Gastrocnemius medialis (tissue), 4 donors: ENCODE measurements at regions not wholly inside any gene's neighbourhood (a gene's known extent, or its start where the extent isn't known, plus 50 kb on each side); places are given as distances from the start of the nearest gene placed in this dataset.
"Not testable (repeated sequence)": the region's sequence is repeated elsewhere in the genome, so short reads cannot be mapped to it uniquely, and the experiment has no call there.

Source experiments
- CTCF ChIP-seq, 5 experiments: fragments of 450-650 bp in 3 of 5; fragments of 200-600 bp in 2 of 5; sonication (generic) in 2 of 5; IDR thresholded peaks in 4 of 5; conservative IDR thresholded peaks in 1 of 5; 1 replicate in 4 of 5; 2 replicates in 1 of 5; pipeline ENCODE4 v1.5.1; 2016 to 2019; ENCODE audit warnings: antibody characterized with exemption in 5 of 5, mild to moderate bottlenecking in 3 of 5, moderate library complexity in 3 of 5
- POLR2A ChIP-seq, 2 donors: fragments of 450-650 bp; IDR thresholded peaks; one replicate each; pipeline ENCODE4 v1.6.1; 2017; ENCODE audit warnings: antibody characterized with exemption in 2 of 2, mild to moderate bottlenecking in 2 of 2, moderate library complexity in 2 of 2

DNA sequence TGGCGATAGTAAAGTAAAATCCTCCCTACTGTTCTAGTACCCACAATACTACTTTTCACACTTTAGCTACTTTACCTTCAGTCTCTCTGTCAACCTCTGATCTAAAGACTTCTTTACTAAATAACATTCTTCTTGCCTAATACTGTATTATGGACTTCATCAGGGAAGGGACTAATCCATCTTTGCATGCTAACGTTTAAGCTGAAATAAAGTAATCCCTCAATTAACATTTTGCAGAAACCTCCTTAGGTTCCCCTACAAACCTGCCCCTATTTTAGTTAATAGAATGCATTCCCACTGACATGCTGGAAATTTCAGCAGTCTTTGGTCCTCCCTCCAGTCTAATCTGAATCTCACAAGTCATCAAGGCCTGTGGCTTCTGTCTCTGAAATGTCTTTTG, 99.1 kb upstream of the NBPF8 start:
- not testable (repeated sequence) for TF ChIP-seq CTCF (IDR thresholded peaks at IDR 0.05 in 4 of 5, conservative IDR thresholded peaks at IDR 0.05 in 1 of 5); POLR2A (IDR thresholded peaks at IDR 0.05)
